ENCODE measurements at regions not wholly inside any gene's neighbourhood (a gene's known extent, or its start where the extent isn't known, plus 50 kb on each side); places are given as distances from the start of the nearest gene placed in this dataset.

GRCh38 chr11:70542811-70543210 is 144.5 kb downstream of the CTTN start:
- TF ChIP-seq, protein P1, sequence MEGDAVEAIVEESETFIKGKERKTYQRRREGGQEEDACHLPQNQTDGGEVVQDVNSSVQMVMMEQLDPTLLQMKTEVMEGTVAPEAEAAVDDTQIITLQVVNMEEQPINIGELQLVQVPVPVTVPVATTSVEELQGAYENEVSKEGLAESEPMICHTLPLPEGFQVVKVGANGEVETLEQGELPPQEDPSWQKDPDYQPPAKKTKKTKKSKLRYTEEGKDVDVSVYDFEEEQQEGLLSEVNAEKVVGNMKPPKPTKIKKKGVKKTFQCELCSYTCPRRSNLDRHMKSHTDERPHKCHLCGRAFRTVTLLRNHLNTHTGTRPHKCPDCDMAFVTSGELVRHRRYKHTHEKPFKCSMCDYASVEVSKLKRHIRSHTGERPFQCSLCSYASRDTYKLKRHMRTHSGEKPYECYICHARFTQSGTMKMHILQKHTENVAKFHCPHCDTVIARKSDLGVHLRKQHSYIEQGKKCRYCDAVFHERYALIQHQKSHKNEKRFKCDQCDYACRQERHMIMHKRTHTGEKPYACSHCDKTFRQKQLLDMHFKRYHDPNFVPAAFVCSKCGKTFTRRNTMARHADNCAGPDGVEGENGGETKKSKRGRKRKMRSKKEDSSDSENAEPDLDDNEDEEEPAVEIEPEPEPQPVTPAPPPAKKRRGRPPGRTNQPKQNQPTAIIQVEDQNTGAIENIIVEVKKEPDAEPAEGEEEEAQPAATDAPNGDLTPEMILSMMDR (IDR thresholded peaks at IDR 0.05), result no peak
- no peak for TF ChIP-seq EP300 (IDR thresholded peaks at IDR 0.05)
